ENCODE measurements at regions not wholly inside any gene's neighbourhood (a gene's known extent, or its start where the extent isn't known, plus 50 kb on each side); places are given as distances from the start of the nearest gene placed in this dataset.
"Not testable (repeated sequence)": the region's sequence is repeated elsewhere in the genome, so short reads cannot be mapped to it uniquely, and the experiment has no call there.

- 73 to 78% methylated on average over 5 of the region's 5 CpGs for WGBS, 2 donors
- DNase-seq (ENCODE audit: low spot score in 2 of 2) = no peak
- no peaks in the 10 kb centered on the region for H3K36me3 ChIP-seq
- no peaks in the 10 kb centered on the region for H3K27me3 ChIP-seq
- H3K4me1 ChIP-seq = peaks cover 0 to 12% (median 2%) of the 10 kb centered on the region in 4 donors
- no peak overlapping the region for H3K4me3 ChIP-seq
- no peak for TF ChIP-seq EP300 (IDR thresholded peaks at IDR 0.05)
- no peak for TF ChIP-seq CTCF (IDR thresholded peaks at IDR 0.05)
- TF ChIP-seq POLR2A (IDR thresholded peaks at IDR 0.05) = no peak
- no peaks in the 10 kb centered on the region for H3K9me3 ChIP-seq
- H3K27ac ChIP-seq = no peak overlapping the region
Measured at GRCh38 chr12:93006471-93007208, 77.5 kb upstream of the EEA1 start.

- H3K9me3 ChIP-seq = no peaks in the 10 kb centered on the region
- no peak overlapping the region for H3K4me3 ChIP-seq
- no peaks in the 10 kb centered on the region for H3K27me3 ChIP-seq
- H3K4me1 ChIP-seq = peaks cover 0 to 8% (median 2%) of the 10 kb centered on the region in 4 donors
- no peak for TF ChIP-seq POLR2A (IDR thresholded peaks at IDR 0.05)
- TF ChIP-seq EP300 (IDR thresholded peaks at IDR 0.05) = no peak
- TF ChIP-seq CTCF (IDR thresholded peaks at IDR 0.05) = no peak
- DNase-seq (ENCODE audit: low spot score in 2 of 2) = no peak
- no peaks in the 10 kb centered on the region for H3K36me3 ChIP-seq
- 44 to 47% methylated on average over 4 of the region's 4 CpGs for WGBS, 2 donors
- no peak overlapping the region for H3K27ac ChIP-seq
Measured at GRCh38 chr12:93007544-93007943, 78.4 kb upstream of the EEA1 start.

- H3K9me3 ChIP-seq = no peaks in the 10 kb centered on the region
- no peaks in the 10 kb centered on the region for H3K36me3 ChIP-seq
- TF ChIP-seq EP300 (IDR thresholded peaks at IDR 0.05) (no peak), CTCF (IDR thresholded peaks at IDR 0.05) (no peak), POLR2A (IDR thresholded peaks at IDR 0.05) (no peak)
- no peak overlapping the region for H3K4me3 ChIP-seq
- peaks cover 0 to 5% (median 0%) of the 10 kb centered on the region in 4 donors for H3K4me1 ChIP-seq
- H3K27me3 ChIP-seq = no peaks in the 10 kb centered on the region
- no peak overlapping the region for H3K27ac ChIP-seq
- 79% methylated on average over 3 of the region's 3 CpGs for WGBS, 2 donors
- no peak for DNase-seq (ENCODE audit: low spot score in 2 of 2)
Measured at GRCh38 chr12:93008044-93008778, 79.1 kb upstream of the EEA1 start.

GRCh38 chr12:93008880-93009279 lies 79.8 kb upstream of the EEA1 start:
- not testable (repeated sequence) for H3K36me3 ChIP-seq; DNase-seq (ENCODE audit: low spot score in 2 of 2); H3K4me3 ChIP-seq; H3K4me1 ChIP-seq; H3K9me3 ChIP-seq; H3K27me3 ChIP-seq; H3K27ac ChIP-seq
- WGBS, 2 donors = 82 to 88% methylated on average over 7 of the region's 7 CpGs

GRCh38 chr12:93009533-93009932 lies 80.4 kb upstream of the EEA1 start:
- WGBS, 2 donors = 94 to 96% methylated on average over 3 of the region's 3 CpGs
- no peak for DNase-seq (ENCODE audit: low spot score in 2 of 2)
- no peak for TF ChIP-seq POLR2A (IDR thresholded peaks at IDR 0.05)
- no peak for TF ChIP-seq CTCF (IDR thresholded peaks at IDR 0.05)
- no peak for TF ChIP-seq EP300 (IDR thresholded peaks at IDR 0.05)
- Histone ChIP-seq H3K27me3 (no peaks in the 10 kb centered on the region), H3K4me3 (no peak overlapping the region), H3K27ac (no peak overlapping the region), H3K4me1 (peaks cover 0 to 5% (median 0%) of the 10 kb centered on the region in 4 donors), H3K36me3 (no peaks in the 10 kb centered on the region), H3K9me3 (no peaks in the 10 kb centered on the region)

Data from tibial nerve (tissue), 4 donors.